AG10803 (cell line): ENCODE measurements at regions not wholly inside any gene's neighbourhood (a gene's known extent, or its start where the extent isn't known, plus 50 kb on each side); places are given as distances from the start of the nearest gene placed in this dataset.

ENCODE experiments used
- DNase-seq: peaks from one replicate; pipeline ENCODE4 v3.0.0; 2010; ENCODE audit warnings: low read depth
- H3K4me3 ChIP-seq: 2 replicates; pipeline ENCODE4 v1.5.1; 2011; ENCODE audit warnings: mild to moderate bottlenecking, low read length, control low read depth
- TF ChIP-seq, protein P1 (sequence below): conservative IDR thresholded peaks from 2 replicates; pipeline ENCODE4 v1.5.1; 2011; ENCODE audit warnings: mild to moderate bottlenecking, low read length, control low read depth, inconsistent platforms

DNA sequence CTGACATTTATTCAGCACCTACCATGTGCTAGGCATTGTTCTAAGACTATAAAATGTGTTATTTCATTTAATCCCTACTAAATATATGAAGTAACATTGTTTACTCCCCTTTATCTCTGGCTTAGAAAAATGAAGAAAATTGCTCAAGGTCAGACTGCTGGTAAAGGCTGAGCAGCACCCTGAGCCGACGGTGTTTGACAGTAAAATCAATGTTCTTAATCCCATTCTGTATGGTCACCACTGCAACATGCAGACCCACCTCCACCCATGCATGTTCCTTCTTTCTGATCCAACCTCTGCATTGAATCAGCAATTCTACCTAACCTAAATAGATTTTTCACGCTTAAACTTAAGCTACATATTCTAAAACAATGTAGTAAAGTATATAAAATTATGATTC is 216.5 kb downstream of the ZBBX start:
- TF ChIP-seq, protein P1, sequence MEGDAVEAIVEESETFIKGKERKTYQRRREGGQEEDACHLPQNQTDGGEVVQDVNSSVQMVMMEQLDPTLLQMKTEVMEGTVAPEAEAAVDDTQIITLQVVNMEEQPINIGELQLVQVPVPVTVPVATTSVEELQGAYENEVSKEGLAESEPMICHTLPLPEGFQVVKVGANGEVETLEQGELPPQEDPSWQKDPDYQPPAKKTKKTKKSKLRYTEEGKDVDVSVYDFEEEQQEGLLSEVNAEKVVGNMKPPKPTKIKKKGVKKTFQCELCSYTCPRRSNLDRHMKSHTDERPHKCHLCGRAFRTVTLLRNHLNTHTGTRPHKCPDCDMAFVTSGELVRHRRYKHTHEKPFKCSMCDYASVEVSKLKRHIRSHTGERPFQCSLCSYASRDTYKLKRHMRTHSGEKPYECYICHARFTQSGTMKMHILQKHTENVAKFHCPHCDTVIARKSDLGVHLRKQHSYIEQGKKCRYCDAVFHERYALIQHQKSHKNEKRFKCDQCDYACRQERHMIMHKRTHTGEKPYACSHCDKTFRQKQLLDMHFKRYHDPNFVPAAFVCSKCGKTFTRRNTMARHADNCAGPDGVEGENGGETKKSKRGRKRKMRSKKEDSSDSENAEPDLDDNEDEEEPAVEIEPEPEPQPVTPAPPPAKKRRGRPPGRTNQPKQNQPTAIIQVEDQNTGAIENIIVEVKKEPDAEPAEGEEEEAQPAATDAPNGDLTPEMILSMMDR: no peak
- no peak overlapping the region for H3K4me3 ChIP-seq
- DNase-seq: no peak

DNA sequence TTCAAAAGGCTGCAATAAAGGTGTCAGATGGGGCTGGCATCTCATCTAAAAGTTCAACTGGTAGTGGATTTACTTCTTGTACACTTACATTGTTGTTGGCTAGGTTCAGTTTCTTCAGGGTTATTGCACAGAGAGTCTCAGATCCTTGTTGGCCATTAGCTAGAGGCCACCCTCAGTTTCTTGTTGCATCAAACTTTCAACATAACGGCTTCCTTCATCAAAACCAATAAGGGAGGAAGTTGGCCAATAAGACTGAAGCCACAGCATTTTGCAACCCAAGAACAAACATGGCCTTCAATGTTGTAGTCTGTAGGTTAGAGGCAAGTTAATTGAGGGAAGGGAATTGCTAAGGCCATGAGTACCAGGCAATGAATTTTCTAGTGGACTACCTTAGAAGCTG is 218.0 kb downstream of the ZBBX start:
- DNase-seq: no peak
- TF ChIP-seq, protein P1: no peak
- no peak overlapping the region for H3K4me3 ChIP-seq

DNA sequence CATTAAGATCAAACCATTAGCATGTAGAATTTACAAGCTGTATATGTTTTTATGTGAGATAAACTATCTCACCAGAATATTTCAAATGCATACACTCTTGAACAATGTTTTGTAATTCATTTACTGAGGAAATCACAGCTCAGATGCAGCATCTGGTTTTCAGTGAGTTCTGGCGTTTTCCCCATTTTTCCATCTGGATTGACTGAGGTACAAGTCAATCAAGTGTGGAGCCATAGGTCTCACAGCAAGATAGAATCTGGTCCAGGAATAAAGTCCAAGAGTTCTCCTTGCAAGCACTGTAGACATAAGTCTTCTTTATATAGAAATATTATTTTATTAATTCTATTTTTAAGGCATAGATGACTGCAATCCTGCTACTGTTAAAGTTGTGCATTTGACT is 219.3 kb downstream of the ZBBX start:
- TF ChIP-seq, protein P1: no peak
- no peak for DNase-seq
- no peak overlapping the region for H3K4me3 ChIP-seq

DNA sequence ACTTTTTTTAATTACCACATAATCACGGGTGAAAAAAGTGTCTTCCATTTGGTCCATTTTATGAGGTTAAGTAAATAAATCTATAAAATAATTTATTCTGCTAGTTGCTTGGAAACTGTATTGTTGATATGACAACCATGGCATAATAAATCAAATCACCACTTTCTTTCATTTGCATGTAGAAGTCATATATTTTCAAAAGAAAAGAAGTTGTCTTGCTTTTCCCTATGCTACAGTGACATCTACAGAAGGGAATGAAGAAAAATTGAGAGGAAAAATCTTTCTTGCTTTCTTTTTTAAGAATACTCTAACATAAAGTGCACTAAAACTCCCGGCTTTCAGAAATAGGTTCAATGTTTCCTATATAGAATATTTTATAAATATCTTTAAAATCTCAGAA is 228.5 kb downstream of the ZBBX start:
- TF ChIP-seq, protein P1: no peak
- DNase-seq: no peak
- no peak overlapping the region for H3K4me3 ChIP-seq

DNA sequence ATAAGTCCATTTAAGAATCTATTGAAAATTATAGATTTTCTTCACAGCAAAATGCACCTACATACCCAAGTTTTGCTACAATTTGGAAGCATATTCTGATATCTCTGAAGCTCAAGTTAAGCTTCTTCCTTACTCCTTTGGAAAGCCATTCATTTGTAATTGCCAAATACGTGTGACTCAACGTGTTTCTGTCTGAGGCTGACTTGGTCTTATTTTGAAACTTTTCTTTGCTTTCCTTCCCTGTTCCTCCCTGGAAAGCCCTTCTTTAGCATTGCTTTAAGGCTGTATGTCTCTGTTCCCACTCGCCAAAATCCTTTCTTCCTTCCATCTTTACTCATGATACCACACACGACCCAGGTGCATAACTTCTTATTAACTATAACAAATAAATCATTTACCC is 232.0 kb downstream of the ZBBX start:
- DNase-seq: no peak
- TF ChIP-seq, protein P1: no peak
- H3K4me3 ChIP-seq: no peak overlapping the region

DNA sequence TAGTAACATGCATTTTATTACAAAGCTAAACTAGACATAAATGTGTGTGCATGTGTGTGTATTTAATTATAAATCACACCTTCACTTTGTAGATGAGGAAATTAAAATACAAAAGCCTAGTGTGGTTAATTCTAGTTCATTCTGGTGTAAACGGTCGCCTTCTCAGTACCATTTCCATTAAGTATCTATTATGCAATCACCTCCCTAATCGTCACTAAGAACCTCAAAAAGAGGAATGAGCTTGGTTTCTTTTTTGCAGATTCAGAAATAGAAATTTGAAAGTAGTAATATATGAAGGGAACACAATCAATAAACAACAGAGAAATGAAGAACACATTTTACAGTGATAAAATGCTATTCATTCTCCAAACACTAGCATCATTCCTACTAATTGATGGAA is 233.2 kb downstream of the ZBBX start:
- no peak overlapping the region for H3K4me3 ChIP-seq
- TF ChIP-seq, protein P1: no peak
- DNase-seq: no peak

DNA sequence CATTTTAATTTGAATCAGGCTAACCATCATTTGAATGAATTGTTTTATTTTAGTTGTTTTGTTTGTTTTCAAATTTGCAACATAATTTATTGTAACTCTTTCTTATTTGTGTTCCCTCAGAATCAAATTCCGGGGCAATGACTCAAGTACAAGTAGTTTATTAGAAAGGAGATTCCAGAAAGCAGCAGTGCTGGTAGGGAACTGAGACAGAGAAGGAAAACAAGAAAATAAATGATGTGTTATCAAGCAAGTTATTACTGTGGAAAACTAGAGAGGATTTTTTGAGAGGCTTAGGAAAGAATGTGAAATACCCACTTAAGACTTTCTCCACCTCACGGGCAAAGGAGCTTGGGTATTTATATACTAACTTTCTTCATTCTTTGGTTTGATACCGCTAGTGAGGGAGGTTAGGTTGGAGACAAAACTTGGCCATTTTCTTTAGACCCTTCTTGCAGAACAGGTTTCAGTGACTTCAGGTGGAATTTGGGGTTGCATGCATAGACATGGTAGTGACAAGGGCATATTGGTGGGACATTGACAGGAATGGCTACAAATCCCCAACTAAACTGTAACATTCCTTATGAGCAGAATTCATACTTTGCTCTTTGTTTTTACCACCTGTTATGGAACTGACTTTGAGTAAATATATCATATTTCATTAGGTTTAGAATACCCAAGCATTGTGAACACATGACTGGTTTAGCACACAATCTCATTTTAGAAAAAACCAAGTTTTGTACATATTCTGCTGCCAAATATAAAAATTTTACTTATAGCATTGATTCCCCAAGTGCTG is 254.3 kb downstream of the ZBBX start:
- TF ChIP-seq, protein P1: no peak
- no peak for DNase-seq

More for the DNA sequence above, 254.3 kb downstream of the ZBBX start:
- no peak overlapping the region for H3K4me3 ChIP-seq
